Activated T-cell treated with anti-CD3 and anti-CD28 coated beads for 24 hours (primary cell): ENCODE measurements at regions not wholly inside any gene's neighbourhood (a gene's known extent, or its start where the extent isn't known, plus 50 kb on each side); places are given as distances from the start of the nearest gene placed in this dataset.
"Not testable (repeated sequence)": the region's sequence is repeated elsewhere in the genome, so short reads cannot be mapped to it uniquely, and the experiment has no call there.

ENCODE experiments used
- DNase-seq: peaks from one replicate; pipeline ENCODE4 v3.0.0-alpha.2; 2020; ENCODE audit warnings: low read depth

GRCh38 chr3:105130911-105131310, 235.8 kb upstream of the ALCAM start:
- DNase-seq: no peak

DNA sequence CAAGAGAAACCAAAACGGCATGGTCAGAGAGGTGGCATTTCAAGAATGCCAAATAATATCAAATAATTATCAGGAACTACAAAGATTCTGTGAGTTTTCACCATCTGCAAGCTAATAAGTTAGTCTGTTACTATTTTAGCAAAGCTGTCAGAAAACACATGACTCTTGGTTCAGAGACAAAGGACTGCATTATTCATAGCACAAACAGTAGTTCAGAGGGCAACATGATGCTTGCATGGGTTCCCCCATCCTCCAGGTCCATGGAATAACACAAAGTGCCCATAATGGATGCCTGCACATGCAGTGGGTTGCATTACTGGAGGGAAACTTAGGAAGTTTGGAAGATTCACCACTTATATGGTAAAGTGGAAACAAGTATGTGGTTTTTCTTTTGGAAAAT, 228.8 kb upstream of the ALCAM start:
- no peak for DNase-seq

GRCh38 chr3:105139881-105140560, 226.7 kb upstream of the ALCAM start:
- DNase-seq: no peak

DNA sequence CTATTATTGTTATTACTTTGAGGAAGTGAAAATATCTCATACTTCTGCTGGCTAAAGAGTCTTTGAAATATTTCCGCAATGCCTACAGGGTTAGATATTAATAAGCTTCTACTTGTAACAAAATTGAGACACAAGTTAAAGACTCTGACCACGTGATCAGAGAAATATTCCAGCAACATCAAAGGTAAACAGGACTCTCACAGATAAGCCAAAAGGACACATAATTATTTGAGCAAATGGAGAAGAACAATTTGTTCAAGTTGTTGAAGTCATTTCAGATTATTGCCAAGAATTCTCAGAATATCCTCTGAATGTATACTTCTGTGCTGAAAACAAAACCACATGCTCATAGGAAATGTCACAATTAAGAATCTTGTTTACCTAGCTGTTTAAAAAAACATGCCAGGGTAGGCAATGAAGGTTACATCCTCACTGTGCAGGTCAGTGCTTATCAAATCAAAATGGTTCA, 225.8 kb upstream of the ALCAM start:
- no peak for DNase-seq

- DNase-seq: no peak
Measured at GRCh38 chr3:105144837-105145236, 221.9 kb upstream of the ALCAM start.

DNA sequence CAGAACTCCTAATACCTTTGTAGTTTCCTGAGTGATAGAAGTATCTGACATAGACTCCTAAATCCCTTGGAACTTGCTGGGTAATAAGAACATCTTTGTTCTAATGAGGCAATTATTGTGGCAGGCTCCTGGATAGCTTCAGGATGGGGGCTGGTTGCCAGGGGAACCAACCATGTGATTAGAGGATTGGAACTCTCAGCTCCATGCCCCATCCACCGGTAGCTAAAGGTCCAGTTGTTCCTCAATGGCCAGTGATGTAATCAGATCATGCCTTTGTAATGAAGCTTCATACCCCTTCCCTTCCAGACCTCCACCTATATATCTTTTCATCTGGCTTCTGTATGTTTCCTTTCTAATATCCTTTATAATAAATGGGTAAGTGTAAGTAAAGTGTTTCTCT, 221.2 kb upstream of the ALCAM start:
- no peak for DNase-seq

DNA sequence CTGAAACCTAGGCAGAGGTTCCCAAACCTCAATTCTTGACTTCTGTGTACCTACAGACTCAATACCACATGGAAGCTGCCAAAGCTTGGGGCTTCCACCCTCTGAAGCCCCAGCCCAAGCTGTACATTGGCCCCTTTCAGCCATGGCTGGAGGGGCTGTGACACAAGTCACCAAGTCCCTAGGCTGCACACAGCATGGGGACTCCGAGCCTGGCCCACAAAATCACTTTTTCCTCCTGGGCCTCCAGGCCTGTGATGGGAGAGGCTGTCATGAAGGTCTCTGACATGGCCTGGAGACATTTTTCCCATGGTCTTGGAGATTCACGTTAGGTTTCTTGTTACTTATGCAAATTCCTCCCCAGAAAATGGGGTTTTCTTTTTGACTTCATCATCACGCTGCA, 217.5 kb upstream of the ALCAM start:
- DNase-seq: not testable (repeated sequence)

DNA sequence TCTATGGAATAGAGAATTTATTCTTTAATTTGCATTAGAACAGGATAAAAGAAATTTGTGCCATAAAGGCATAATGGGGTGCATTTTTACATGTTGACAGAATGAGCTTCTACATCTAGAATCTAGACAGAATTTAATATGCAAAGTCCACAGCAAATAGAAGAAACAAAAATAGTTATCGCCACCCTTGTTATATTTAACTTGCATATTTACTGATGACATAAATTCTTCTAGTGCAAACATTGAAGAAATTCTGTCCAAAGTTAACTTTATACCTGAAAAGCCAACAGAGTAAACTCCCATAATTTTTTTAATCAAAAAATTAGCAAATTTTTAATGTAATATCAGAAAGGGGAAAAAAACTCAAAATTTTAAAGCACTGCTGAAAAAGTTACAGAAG, 213.7 kb upstream of the ALCAM start:
- no peak for DNase-seq

- DNase-seq: no peak
Measured at GRCh38 chr3:105154692-105155091, 212.0 kb upstream of the ALCAM start.

DNA sequence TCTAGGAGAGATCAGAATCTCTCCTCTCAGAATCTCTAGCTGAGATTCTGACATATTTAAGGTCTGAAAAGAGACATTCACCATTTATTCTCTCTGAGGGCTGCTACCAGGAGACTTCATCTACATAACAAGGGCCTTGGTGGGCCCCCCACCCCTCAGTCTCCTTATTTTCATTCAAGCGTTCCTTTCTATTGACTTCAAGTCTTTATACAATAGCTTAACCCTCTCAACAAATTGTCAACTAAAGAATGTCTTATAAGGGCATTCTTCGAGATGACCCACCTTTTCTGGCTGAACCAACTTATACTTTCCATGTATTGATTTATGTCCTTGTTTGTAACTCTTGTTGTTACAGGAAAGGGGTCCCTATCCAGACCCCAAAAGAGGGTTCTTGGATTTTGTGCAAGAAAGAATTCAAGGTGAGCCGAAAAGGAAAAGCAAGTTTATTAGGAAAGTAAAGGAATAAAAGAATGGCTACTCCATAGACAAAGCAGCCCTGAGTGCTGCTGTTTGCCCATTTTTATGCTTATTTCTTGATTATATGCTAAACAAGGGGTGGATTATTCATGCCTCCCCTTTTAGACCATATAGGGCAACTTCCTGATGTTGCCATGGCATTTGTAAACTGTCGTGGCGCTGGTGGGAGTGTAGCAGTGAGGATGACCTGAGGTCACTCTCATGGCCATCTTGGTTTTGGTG, 209.5 kb upstream of the ALCAM start:
- DNase-seq: no peak

DNA sequence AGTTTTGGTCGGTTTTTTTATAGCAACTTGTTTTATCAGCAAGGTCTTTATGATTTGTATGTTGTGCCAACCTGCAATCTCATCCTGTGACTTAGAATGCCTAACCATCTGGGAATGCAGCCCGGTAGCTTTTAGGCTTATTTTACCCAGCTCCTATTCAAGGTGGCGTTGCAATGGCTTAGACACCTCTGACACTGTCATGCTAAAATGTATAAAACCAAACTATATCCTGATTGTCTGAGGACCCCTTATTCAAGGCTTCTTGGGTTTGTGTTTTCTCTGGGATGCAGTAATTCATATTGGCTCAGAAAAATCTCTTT, 209.0 kb upstream of the ALCAM start:
- DNase-seq: no peak

- DNase-seq: no peak
Measured at GRCh38 chr3:105158286-105158685, 208.4 kb upstream of the ALCAM start.

GRCh38 chr3:105162448-105162847, 204.3 kb upstream of the ALCAM start:
- no peak for DNase-seq

DNA sequence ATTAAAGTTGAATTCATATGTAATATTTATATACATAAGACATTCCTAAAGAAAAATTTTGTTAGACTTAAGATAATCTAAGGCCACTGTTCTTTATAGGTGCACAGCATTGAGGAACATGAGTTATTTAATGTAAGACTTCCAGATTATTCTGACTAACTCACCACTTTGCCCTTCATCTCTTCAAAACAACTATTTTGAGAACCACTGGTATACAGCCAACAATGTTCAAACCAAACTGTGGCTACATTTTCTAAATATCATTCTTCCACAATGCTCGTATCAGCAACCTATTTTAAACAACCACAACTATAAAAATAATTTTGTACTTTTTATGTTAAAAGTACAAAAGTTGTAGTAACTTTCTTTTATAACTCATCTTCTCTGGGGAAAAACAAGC, 199.8 kb upstream of the ALCAM start:
- DNase-seq: no peak

DNA sequence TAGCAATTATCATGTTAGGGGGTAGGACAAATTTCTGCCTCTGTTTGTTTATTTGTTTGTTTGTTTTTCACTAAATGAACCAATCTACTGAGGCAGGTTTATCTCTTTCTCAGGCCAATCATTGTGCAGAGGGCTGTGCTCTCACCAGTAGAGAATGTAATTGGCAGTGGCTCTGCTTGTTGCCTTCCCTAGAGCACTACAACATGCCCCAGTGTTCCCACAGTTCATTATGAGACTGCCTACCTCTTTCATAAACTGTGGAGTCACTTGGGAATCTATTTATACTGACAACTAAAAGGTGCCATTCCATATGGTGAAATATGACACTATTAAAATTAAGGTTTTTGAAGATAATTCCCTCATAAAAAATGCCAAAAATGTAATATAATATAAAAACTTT, 196.3 kb upstream of the ALCAM start:
- DNase-seq: no peak

GRCh38 chr3:105174017-105174615, 192.6 kb upstream of the ALCAM start:
- no peak for DNase-seq

DNA sequence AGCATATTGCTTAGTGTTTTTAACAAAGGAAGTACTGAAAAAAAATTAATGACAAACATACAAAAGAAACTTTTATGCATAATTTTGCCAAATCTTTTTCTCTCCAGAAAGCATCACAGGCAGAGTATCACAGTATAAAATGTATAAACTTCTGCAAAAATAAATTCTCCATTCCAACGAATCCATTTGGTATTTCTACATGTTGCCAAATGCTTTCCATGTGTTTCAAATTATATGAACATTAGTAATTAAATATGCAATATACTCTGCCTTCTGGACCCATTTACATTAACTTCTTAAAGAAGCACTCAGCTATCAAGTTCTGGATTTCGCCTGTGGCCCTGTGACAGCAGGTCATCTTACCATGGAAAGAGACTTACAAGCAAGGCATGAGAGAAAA, 189.1 kb upstream of the ALCAM start:
- DNase-seq: no peak

GRCh38 chr3:105187344-105187743, 179.4 kb upstream of the ALCAM start:
- no peak for DNase-seq

GRCh38 chr3:105195260-105195659, 171.4 kb upstream of the ALCAM start:
- no peak for DNase-seq

GRCh38 chr3:105197863-105198262, 168.8 kb upstream of the ALCAM start:
- DNase-seq: no peak

- DNase-seq: no peak
Measured at GRCh38 chr3:105199217-105199616, 167.5 kb upstream of the ALCAM start.

DNA sequence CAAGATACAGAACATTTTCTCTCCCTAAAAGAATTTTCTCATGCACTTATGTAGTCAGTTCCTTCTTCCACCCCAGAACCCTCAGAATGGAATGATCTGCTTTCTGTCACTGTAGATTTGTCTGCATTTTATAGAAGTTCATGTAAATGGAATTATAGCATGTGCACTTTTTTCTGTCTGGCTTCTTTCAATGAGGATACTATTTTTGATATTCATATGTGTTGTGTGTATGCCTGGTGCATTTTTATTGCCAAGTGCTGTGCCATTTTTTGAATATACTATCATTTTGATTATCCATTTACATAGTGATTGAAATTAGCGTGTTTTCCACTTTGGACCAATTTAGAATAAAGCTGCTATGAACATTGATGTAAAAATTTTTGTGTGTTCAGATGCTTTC, 156.6 kb upstream of the ALCAM start:
- DNase-seq: no peak

- DNase-seq: no peak
Measured at GRCh38 chr3:105214590-105214989, 152.1 kb upstream of the ALCAM start.
